ENCODE measurements at regions not wholly inside any gene's neighbourhood (a gene's known extent, or its start where the extent isn't known, plus 50 kb on each side); places are given as distances from the start of the nearest gene placed in this dataset.
"Not testable (repeated sequence)": the region's sequence is repeated elsewhere in the genome, so short reads cannot be mapped to it uniquely, and the experiment has no call there.

DNA sequence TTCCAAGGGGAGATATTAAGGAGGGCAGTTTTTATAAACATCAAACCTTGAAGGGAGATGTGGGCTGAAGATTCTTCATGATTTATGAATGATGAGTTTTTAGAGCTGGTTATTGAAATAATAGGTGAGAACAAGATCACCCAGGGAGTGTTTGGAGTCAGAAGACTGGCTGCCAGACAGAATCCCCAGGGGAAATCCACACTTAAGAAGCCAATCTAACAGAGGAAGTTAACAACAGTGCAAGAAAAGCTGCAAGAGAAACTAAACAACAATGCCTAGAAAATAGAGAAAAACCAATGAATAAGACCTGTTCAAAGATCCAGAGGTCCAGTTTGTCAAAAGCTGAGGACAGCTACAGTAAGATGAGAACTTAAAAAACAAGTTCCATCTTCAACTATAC, 167.9 kb upstream of the MAN1A1 start:
- DNase-seq, result no peak

DNA sequence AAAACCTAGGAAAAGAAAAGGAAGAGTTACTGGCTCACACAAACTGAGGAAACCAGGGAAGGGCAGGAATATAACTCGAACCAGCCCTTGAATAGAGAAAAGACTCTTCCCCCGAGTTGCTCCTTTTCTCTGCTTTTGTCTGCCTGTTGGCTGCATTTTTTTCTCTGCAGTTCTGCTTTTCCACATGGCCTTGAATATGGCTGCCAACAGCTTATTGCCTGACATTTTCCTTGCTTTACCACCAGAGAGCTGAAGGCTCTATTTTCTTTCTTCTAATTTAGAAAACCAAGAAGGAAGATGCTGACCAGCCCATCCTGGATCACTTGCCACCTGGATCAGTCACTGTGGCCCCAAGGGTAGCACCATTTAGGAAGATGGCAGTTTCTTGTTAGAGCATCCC, 164.8 kb upstream of the MAN1A1 start:
- no peak for DNase-seq

GRCh38 chr6:119511024-119511423, 161.5 kb upstream of the MAN1A1 start:
- DNase-seq, result no peak

DNA sequence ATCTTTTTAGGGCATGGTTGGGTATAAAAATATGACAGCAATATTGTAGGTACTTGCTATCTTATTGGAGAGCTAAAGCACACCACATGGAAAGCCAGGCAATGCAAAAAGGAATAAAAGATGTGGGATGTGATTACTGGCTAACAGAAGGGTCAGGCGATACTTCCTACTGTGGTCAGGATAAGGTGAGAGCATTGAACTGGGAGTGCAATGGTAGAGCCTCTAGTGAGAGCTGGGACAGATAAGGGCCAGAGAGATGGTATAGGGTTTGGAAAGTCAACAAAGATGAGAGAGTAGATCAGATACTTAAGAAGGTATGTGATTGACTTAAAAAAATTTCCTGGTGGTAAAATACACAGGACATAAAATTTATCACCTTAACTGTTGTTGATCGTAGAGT, 160.7 kb upstream of the MAN1A1 start:
- no peak for DNase-seq

- DNase-seq, result no peak
These were observed 157.1 kb upstream of the MAN1A1 start for GRCh38 chr6:119506631-119507174.

DNA sequence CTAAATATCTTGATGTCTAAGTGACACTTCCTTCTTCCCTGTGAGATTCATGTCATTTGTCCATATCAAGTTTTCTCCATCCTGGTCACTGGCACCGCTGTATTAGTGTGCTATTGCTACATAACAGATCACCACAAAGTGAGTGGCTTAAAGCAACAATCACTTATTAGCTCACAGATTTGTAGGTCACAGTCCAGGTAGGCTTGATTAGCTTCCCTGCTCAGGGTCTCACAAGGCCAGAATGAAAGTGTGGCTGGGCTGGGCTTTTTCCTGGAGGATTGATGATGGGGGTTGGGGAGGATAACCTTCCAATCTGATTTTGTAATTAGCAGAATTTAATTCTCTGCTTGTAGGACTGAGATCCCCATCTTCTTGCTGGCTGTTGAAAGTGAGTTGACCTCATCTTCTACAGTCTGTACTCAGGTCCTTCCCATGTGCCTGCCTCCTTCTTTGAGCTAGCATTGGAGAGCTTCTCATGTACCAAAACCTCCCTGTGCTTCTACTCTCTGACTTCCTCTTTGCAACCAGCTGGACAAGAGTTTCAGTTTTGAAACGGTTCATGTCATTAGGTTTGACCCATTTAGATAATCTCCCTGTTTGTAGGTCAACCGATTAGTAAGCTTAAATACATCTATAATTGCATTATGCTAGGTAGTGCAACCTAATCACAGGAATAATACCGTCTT, 152.4 kb upstream of the MAN1A1 start:
- no peak for DNase-seq

- DNase-seq, result no peak
These were observed 150.2 kb upstream of the MAN1A1 start for GRCh38 chr6:119499797-119500196.

GRCh38 chr6:119497988-119498727, 148.6 kb upstream of the MAN1A1 start:
- no peak for DNase-seq

DNA sequence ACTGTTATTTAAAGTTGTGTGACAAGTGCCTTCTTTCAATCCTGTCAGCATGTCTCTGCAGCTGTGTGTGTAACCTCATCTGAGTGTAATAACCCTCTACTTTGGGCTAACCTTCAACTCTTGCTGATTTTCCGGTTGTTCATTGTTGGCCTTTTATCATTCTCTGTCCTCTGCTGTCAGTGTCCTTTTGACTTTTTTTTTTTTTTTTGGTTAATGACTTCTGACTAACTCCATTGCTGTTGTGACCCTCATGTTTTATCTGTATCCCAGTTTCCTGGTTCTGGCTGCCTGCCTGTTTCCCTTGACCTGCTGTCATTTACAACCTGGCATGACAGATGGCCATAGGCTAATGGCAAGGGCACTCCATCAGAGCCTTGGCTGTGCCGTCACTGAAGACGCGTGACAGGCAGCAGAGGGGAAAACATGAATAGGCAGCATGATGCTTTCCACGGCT, 145.7 kb upstream of the MAN1A1 start:
- no peak for DNase-seq

- peak; percentile 87 to 94 for DNase-seq
These were observed 144.4 kb upstream of the MAN1A1 start for GRCh38 chr6:119493980-119494379.

DNA sequence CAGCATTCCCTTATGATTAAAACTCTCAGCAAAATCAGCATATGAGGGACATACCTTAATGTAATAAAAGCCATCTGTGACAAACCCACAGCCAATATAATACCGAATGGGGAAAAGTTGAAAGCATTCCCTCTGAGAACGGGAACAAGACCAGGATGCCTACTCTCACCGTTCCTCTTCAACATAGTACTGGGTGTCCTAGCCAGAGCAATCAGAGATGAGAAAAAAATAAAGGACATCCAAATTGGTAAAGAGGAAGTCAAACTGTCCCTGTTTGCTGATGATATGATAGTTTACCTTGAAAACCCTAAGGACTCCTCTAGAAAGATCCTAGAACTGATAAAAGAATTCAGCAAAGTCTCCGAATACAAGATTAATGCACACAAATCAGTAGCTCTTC, 141.6 kb upstream of the MAN1A1 start:
- DNase-seq, result not testable (repeated sequence)

- DNase-seq, result not testable (repeated sequence)
These were observed 140.5 kb upstream of the MAN1A1 start for GRCh38 chr6:119490050-119490449.

DNA sequence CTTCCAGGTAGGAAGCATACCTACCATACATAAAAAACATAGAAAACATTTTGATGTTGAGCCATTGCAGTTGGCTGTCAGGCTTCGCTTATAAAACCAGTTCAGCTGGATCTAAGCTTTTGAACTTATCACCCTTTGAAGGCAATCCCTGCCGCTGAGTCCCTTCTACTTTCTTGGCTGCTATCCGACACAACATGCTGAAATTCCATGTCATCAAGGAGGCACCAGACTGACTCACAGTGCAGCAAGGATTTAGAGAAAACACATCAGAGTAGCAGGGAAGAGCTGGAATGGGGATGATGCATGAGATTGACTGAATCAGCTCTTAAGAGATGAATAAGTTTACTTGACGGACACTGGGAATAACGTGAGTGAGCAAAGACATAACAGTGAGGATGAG, 135.0 kb upstream of the MAN1A1 start:
- no peak for DNase-seq

GRCh38 chr6:119483908-119484307, 134.3 kb upstream of the MAN1A1 start:
- DNase-seq, result no peak

GRCh38 chr6:119482850-119483285, 133.3 kb upstream of the MAN1A1 start:
- no peak for DNase-seq

DNA sequence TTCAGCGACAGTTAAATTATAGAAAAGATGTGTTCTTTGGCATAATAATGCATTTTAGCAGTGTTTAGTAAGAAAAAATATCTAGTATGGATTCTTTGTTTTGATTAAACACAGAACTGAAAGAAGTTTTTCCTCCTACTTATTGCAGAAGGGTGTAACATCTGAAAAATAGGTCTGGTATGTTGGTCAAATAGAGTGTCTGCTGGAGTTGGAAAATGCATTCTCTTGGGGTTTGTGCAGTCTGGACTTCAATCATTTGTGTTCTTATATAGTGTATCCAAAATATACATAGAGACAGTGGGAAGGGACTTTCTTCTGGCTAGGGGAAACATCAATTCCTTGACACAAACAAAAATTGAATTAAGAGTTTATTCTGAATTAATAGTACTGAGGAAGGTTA, 132.4 kb upstream of the MAN1A1 start:
- DNase-seq, result no peak

DNA sequence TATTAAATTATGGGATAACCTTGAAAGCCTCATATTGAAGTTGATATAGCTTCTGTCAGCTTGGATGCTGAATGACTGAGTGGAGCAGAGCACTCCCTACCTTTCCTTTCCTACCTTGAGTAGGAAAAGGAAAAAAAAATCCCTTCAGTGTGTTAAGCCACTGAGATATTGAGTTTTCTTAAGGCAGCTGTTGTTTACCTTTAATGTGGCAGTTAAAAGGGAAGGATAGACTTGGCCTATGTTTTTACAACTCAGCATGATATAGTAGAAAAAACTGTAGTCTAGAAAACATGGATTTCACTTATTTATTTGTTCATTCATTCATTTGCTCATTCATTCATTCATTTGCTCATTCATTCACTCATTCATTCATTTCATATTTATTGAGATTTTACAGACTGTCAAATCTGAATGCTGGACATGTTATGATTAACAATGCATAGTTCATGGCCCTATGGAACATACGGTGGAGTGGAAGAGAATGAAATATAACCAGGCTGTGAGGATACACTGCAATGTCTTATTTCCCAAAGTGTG, 131.5 kb upstream of the MAN1A1 start:
- no peak for DNase-seq

- DNase-seq, result no peak
These were observed 130.5 kb upstream of the MAN1A1 start for GRCh38 chr6:119479860-119480655.

GRCh38 chr6:119476554-119476953, 127.0 kb upstream of the MAN1A1 start:
- DNase-seq, result no peak

DNA sequence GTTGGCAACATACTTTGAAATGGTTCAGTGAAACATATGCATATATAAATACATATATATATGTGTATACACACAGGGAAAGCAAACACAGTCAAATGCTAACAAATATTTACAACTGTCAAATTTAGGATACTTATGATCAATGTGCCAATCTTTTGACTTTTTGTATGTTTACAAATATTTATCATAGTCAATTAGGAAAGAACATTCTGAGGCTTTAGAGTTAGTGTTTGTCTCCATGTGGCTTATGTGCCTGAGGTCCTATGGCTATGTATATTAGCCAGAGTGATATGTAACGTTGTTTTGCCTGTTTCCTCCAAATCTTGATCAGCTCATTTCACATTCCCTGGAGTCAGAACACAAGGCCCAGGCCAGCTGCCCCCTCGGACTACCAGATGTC, 126.5 kb upstream of the MAN1A1 start:
- no peak for DNase-seq

DNA sequence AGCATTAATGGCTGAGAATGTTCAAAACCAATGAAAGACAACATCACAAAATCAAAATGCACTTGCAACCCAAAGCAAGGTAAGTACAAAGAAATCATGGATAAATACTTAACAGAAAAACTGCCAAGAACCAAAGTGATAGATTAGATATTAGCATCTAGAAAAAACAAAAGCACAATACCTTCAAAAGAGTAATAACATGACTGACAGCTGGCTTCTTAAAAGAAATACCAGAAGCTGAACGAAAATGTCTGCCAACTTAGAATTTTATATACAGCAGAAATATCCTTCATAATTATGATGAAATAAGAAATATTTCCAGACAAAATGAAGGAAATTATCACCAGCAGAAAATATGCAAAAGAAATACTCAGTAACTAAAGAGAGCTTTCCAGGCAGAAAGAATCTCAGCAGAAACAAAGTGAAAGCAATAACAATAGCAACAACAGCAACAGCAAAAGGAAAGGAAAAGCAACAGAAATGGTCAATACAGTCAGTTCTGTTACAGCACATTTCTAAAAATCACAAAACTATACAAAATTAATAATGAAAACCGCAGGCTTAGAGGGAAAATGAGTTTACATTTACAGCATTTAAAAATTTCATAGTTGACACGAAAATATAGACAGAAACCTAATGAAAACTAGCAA, 121.5 kb upstream of the MAN1A1 start:
- DNase-seq, result no peak

- no peak for DNase-seq
These were observed 118.0 kb upstream of the MAN1A1 start for GRCh38 chr6:119467488-119468081.

Data from NCI-H526 (cell line).